ENCODE measurements at regions not wholly inside any gene's neighbourhood (a gene's known extent, or its start where the extent isn't known, plus 50 kb on each side); places are given as distances from the start of the nearest gene placed in this dataset.

- Histone ChIP-seq H3K79me2 (ENCODE audit: insufficient read depth, low read length) (no peaks in the 10 kb centered on the region), H2AFZ (ENCODE audit: low read length) (no peak overlapping the region), H3K36me3 (ENCODE audit: insufficient read depth, low read length) (no peaks in the 10 kb centered on the region), H3K27me3 (ENCODE audit: insufficient read depth, low read length, poor library complexity, severe bottlenecking) (no peaks in the 10 kb centered on the region), H3K4me2 (ENCODE audit: low read depth, low read length, poor library complexity, severe bottlenecking) (no peak overlapping the region), H3K9me2 (replicated peaks; ENCODE audit: low read depth, low read length) (no peaks in the 10 kb centered on the region), H3K4me1 (ENCODE audit: insufficient read depth, low read length, poor library complexity, severe bottlenecking) (no peaks in the 10 kb centered on the region), H3K9ac (ENCODE audit: low read depth, low read length, poor library complexity, severe bottlenecking) (no peak overlapping the region), H4K20me1 (ENCODE audit: insufficient read depth, low read length, poor library complexity, severe bottlenecking) (no peaks in the 10 kb centered on the region), H3K4me3 (ENCODE audit: low read length, poor library complexity, severe bottlenecking) (no peak overlapping the region), H3F3A (ENCODE audit: low read depth) (no peaks in the 10 kb centered on the region; the same call in 1 of the 2 replicates), H3K9me3 (ENCODE audit: insufficient read depth, low read depth, low read length) (no peaks in the 10 kb centered on the region)
- TF ChIP-seq CTCF (conservative IDR thresholded peaks at IDR 0.05; ENCODE audit: low read length): no peak
These were observed 117.2 kb downstream of the PDHA2 start for GRCh38 chr4:95957054-95957453.

- Histone ChIP-seq H3K9me3 (ENCODE audit: insufficient read depth, low read depth, low read length) (no peaks in the 10 kb centered on the region), H3K9ac (ENCODE audit: low read depth, low read length, poor library complexity, severe bottlenecking) (no peak overlapping the region), H3K9me2 (replicated peaks; ENCODE audit: low read depth, low read length) (no peaks in the 10 kb centered on the region), H3K36me3 (ENCODE audit: insufficient read depth, low read length) (no peaks in the 10 kb centered on the region), H4K20me1 (ENCODE audit: insufficient read depth, low read length, poor library complexity, severe bottlenecking) (no peaks in the 10 kb centered on the region), H3K27me3 (ENCODE audit: insufficient read depth, low read length, poor library complexity, severe bottlenecking) (no peaks in the 10 kb centered on the region), H3K4me3 (ENCODE audit: low read length, poor library complexity, severe bottlenecking) (no peak overlapping the region), H3K79me2 (ENCODE audit: insufficient read depth, low read length) (no peaks in the 10 kb centered on the region), H3F3A (ENCODE audit: low read depth) (no peaks in the 10 kb centered on the region; the same call in 1 of the 2 replicates), H2AFZ (ENCODE audit: low read length) (no peak overlapping the region), H3K4me1 (ENCODE audit: insufficient read depth, low read length, poor library complexity, severe bottlenecking) (no peaks in the 10 kb centered on the region), H3K4me2 (ENCODE audit: low read depth, low read length, poor library complexity, severe bottlenecking) (no peak overlapping the region)
- TF ChIP-seq CTCF (conservative IDR thresholded peaks at IDR 0.05; ENCODE audit: low read length): no peak
- TF ChIP-seq EZH2phosphoT487 (IDR thresholded peaks at IDR 0.05; ENCODE audit: borderline replicate concordance): no peak
These were observed 117.9 kb downstream of the PDHA2 start for GRCh38 chr4:95957759-95958158.

- TF ChIP-seq CTCF (conservative IDR thresholded peaks at IDR 0.05; ENCODE audit: low read length) (no peak), EZH2phosphoT487 (IDR thresholded peaks at IDR 0.05; ENCODE audit: borderline replicate concordance) (no peak)
- H3F3A ChIP-seq (ENCODE audit: low read depth): no peaks in the 10 kb centered on the region; the same call in 1 of the 2 replicates
- H4K20me1 ChIP-seq (ENCODE audit: insufficient read depth, low read length, poor library complexity, severe bottlenecking): no peaks in the 10 kb centered on the region
- H3K9me2 ChIP-seq (replicated peaks; ENCODE audit: low read depth, low read length): no peaks in the 10 kb centered on the region
- H3K4me3 ChIP-seq (ENCODE audit: low read length, poor library complexity, severe bottlenecking): no peak overlapping the region
- no peaks in the 10 kb centered on the region for H3K79me2 ChIP-seq (ENCODE audit: insufficient read depth, low read length)
- H3K4me1 ChIP-seq (ENCODE audit: insufficient read depth, low read length, poor library complexity, severe bottlenecking): no peaks in the 10 kb centered on the region
- no peak overlapping the region for H3K9ac ChIP-seq (ENCODE audit: low read depth, low read length, poor library complexity, severe bottlenecking)
- H3K9me3 ChIP-seq (ENCODE audit: insufficient read depth, low read depth, low read length): no peaks in the 10 kb centered on the region
- no peak overlapping the region for H3K4me2 ChIP-seq (ENCODE audit: low read depth, low read length, poor library complexity, severe bottlenecking)
- H3K36me3 ChIP-seq (ENCODE audit: insufficient read depth, low read length): no peaks in the 10 kb centered on the region
- no peaks in the 10 kb centered on the region for H3K27me3 ChIP-seq (ENCODE audit: insufficient read depth, low read length, poor library complexity, severe bottlenecking)
- H2AFZ ChIP-seq (ENCODE audit: low read length): no peak overlapping the region
These were observed 119.3 kb downstream of the PDHA2 start for GRCh38 chr4:95959182-95959581.
